Glomerular visceral epithelial cell (primary cell): ENCODE measurements at regions not wholly inside any gene's neighbourhood (a gene's known extent, or its start where the extent isn't known, plus 50 kb on each side); places are given as distances from the start of the nearest gene placed in this dataset.
"Not testable (repeated sequence)": the region's sequence is repeated elsewhere in the genome, so short reads cannot be mapped to it uniquely, and the experiment has no call there.

Experiments
- DNase-seq: peaks from one replicate; pipeline ENCODE4 v3.0.0-alpha.2; 2016; ENCODE audit errors: extremely low spot score

GRCh38 chr1:45258059-45258650 lies 51.8 kb upstream of the ZSWIM5 start:
- DNase-seq: no peak

GRCh38 chr1:45259053-45259452 lies 52.6 kb upstream of the ZSWIM5 start:
- DNase-seq: no peak

- DNase-seq: no peak
Measured at GRCh38 chr1:45260244-45260643, 53.8 kb upstream of the ZSWIM5 start.

- no peak for DNase-seq
Measured at GRCh38 chr1:45263132-45263531, 56.7 kb upstream of the ZSWIM5 start.

GRCh38 chr1:45265244-45265643 lies 58.8 kb upstream of the ZSWIM5 start:
- no peak for DNase-seq

- peak; percentile 31 for DNase-seq
Measured at GRCh38 chr1:45266151-45266801, 59.9 kb upstream of the ZSWIM5 start.

- not testable (repeated sequence) for DNase-seq
Measured at GRCh38 chr1:45268310-45268709, 58.4 kb upstream of the HPDL start.

- not testable (repeated sequence) for DNase-seq
Measured at GRCh38 chr1:45272267-45272666, 54.4 kb upstream of the HPDL start.

- no peak for DNase-seq
Measured at GRCh38 chr1:45272913-45273371, 53.8 kb upstream of the HPDL start.

- no peak for DNase-seq
Measured at GRCh38 chr1:45275054-45275453, 51.6 kb upstream of the HPDL start.
